ENCODE measurements at regions not wholly inside any gene's neighbourhood (a gene's known extent, or its start where the extent isn't known, plus 50 kb on each side); places are given as distances from the start of the nearest gene placed in this dataset.

- H3K27ac ChIP-seq = no peak overlapping the region
- H3K4me3 ChIP-seq = no peak overlapping the region
- in situ Hi-C loops (cut with MboI; ENCODE audit: low pct_unique_long_range_greater_than_20kb in 2 of 9, low sequenced_read_pairs in 9 of 9, unreplicated experiment in 9 of 9) = no loop called here
- peaks cover 10 to 27% of the 10 kb centered on the region in 2 donors for H3K4me1 ChIP-seq (replicated peaks in 1 of 2)
- no peak for ATAC-seq (replicated peaks in 6 of 8)
- WGBS, 10 experiments = 15 to 95% (median 56%) methylated on average over 1 to 4 of the region's 4 CpGs; no CpG with 5 or more reads in 1 of the 10 experiments
Measured at GRCh38 chr10:85545874-85546273, 820.7 kb downstream of the GRID1 start.

- Histone ChIP-seq H3K27ac (no peak overlapping the region), H3K4me3 (no peak overlapping the region), H3K4me1 (replicated peaks in 1 of 2) (peaks cover 3 to 15% of the 10 kb centered on the region in 2 donors)
- peak in 2 of 8 experiments; percentile 34 to 38 for ATAC-seq (replicated peaks in 6 of 8)
- 0 to 100% (median 83%) methylated on average over 1 of the region's 1 CpG; no CpG with 5 or more reads in 3 of the 10 experiments for WGBS, 10 experiments
- in situ Hi-C loops (cut with MboI; ENCODE audit: low pct_unique_long_range_greater_than_20kb in 2 of 9, low sequenced_read_pairs in 9 of 9, unreplicated experiment in 9 of 9) = no loop called here
Measured at GRCh38 chr10:85547460-85548023, 819.1 kb downstream of the GRID1 start.

- Histone ChIP-seq H3K4me1 (replicated peaks in 1 of 2) (peaks cover 0 to 10% of the 10 kb centered on the region in 2 donors), H3K27ac (no peak overlapping the region), H3K4me3 (no peak overlapping the region)
- WGBS, 10 experiments = 0 to 100% (median 60%) methylated on average over 1 to 2 of the region's 2 CpGs; no CpG with 5 or more reads in 3 of the 10 experiments
- in situ Hi-C loops (cut with MboI; ENCODE audit: low pct_unique_long_range_greater_than_20kb in 2 of 9, low sequenced_read_pairs in 9 of 9, unreplicated experiment in 9 of 9) = no loop called here
- ATAC-seq (replicated peaks in 6 of 8) = peak in 7 of 8 experiments; percentile 33 to 97 (median 83)
Measured at GRCh38 chr10:85548034-85548433, 818.6 kb downstream of the GRID1 start.
